IPS DF 4.7 (cell line): ENCODE measurements at regions not wholly inside any gene's neighbourhood (a gene's known extent, or its start where the extent isn't known, plus 50 kb on each side); places are given as distances from the start of the nearest gene placed in this dataset.

ENCODE experiments used
- DNase-seq: peaks from one replicate; pipeline ENCODE4 v3.0.0-alpha.2; 2013; ENCODE audit warnings: low spot score; ENCODE audit errors: extremely low read depth

DNA sequence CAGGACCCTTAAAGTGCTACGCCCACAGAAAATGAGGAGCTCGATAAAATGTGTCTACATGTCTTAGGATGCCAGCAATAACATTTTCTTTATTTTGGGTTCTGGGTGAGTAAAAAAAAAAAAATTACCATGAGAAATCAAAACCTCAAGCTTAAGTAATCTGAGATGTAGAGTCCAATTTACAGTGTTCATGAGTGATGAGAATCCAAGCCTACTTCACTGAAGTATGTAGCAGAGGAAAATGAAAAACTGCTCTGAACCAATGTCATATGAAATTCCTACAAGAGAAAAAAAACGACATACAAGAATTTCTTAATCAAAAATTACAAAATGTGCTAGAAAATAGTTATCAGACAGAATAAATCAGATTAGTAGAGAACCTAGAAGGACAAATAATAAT, 274.4 kb downstream of the HTR7 start:
- DNase-seq = no peak

DNA sequence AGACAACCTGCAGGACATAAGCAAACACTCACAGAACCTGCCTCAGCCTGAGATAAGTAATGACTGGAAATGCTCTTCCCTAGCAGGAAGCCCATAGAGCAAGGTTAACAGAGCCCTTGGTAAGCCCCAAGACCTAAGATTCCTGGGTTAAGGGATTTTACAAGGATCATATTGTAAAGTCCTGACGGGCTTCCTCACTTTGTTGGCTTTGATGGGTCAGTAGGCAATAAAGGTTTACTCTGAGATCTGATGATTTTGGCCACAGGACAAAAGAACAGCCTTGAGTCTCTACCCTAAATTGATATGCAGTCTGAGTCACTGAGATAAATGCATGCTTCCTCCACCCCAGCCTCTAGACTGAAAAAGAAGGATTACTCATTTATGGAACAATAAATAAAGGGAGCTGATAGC, 270.8 kb downstream of the HTR7 start:
- no peak for DNase-seq

DNA sequence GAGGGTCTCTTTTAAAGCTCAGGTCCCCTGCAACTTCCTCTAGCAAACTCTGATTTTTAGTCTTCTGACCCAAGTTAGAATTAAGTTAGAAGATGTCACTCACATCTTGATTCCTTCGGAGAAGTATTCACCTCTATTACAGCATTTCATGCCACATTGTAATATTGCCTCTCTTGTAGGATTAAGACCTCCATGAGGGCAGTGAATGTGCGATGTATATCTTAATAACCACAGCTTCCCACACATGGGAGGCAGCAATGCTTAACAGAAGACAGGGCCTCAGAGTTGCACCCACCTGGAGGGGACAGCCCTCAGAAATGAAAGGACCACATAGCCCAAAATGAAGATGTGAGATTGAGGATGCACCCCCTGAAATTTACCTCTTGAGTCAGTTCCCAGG, 270.3 kb downstream of the HTR7 start:
- no peak for DNase-seq

DNA sequence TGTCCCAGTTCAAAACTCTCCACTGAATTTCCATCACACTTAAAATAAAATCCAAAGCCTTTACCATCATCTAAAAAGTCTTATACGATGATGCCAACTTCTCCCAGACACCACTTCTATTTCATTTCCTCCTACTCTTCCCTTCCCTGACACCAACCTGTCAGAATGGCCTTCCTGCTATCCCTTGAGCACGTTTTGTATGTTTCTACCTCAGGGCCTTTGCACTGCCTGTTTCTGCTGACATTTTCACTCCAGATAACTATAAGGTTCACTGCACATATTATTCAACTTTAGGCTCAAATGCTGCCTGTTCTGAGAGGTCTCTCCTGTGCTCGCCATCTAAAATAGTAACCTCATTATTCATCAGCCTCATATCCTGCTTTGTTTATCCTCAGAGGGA, 269.6 kb downstream of the HTR7 start:
- no peak for DNase-seq

DNA sequence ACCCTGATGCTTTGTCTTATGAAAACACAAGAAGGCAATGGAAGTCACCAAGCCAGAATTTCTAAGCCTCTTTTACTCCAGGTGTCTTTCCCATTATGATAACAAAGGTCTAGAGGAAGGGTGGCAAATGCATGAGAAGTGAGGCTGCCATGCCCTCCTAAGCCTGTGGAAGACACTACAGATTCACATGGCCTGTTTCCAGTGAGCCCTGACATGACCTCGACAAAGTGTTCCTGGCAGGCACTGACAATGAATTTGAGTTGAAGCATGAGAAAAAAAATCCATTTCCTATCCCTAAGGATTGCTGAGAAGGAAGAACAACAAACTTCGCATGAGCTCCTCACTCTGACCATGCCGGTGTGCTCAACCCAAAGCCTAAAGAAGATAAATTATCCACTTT, 268.0 kb downstream of the HTR7 start:
- DNase-seq = no peak

DNA sequence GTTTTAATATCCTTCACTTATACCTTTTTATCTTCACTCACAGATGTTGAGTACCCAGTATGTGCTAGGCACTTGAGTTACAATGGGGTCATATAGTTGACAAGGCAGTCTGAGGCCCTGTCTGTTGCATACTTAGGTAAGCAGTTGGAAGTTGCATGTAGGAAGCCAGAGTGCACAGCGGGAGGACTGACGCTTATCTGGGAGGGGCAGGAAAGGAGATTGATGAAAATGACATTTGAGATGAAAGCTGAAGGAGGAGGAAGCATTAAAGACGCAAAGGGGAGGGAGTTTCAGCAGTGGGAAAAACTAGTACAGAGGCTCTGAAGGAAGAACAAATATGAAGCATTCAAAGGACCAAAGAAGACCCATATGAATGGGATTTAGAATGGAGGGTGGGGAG, 266.2 kb downstream of the HTR7 start:
- no peak for DNase-seq

DNA sequence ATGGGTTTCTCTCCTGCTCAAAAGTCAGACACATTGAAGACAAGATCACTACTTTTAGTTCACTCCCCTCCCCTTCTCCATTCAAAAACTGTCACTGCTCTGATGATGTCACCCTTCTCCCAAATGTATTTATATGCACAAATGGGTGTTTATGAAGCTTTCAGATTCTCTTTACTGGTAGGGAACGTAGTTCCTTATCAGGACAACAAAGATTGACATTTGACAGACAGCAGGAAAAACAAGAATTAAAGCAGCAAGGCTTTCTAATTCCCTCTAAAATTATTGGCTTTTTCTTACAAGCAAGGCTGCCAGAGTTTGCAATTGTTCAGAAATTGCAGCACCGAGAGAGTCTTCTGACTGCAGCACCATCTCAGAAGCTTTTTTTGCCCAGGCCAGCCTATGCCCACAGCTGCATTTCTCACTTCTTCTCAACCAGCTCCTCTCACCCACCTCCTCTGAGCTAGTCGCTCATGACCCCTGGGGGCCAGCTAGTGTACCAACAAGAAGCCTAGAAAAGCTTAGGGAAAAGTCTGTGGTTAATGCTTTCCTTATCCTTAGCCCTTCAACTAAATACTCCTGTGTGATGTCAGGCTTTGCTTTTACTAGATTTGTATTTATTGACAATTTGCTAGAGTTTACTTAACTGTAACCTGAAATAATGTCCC, 265.1 kb downstream of the HTR7 start:
- DNase-seq = peak; percentile 25

DNA sequence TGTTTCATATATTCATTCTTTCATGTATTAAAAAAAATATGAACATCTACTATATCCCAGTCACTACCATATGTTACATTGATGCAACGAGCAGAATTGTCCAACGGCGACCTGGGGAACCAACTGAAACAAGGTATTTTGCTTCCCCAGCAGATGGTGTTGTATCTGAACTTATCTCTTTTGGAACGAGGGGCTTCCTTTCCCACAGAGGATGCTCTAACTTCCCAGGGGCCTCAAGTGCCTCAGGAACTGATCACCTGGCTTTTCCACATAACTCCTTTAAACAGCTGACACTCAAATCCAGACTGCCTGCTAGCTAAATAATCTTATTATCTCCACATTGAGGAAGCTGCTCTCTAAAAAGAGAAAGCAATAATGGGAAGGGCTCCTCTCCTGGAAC, 259.3 kb downstream of the HTR7 start:
- no peak for DNase-seq

DNA sequence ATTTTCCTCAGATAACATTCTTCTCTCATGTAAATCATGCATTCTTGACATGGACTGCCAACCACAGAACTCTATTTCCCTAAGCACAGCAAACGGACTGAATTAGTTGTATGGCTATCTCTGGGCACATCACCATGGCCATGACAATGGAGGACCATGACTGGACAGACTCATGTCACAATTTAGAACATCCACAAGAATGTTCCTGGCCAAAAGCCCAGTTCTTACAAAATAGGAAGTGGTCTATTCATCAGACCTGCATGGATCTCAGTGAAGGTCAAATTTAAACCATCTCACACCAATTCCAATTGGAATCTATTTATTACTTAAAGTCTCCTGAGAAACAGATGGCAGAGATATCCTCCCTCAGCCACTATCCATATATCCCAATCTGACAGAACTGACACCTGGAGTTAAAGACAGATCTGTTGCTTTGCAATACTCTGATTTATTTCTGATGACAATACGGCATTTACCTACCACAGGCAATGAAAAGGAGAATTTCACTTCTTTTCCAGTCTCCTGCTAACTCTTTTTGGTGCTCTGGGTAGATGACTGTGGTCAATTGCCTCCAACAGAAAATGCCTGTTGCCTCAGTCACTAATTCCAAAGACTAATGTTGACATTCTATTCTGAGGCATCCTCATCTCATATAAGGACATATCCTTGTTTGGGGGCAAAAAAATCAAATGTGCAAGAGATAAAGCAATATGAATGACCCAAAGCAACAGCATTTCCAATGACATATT, 254.8 kb downstream of the HTR7 start:
- no peak for DNase-seq

DNA sequence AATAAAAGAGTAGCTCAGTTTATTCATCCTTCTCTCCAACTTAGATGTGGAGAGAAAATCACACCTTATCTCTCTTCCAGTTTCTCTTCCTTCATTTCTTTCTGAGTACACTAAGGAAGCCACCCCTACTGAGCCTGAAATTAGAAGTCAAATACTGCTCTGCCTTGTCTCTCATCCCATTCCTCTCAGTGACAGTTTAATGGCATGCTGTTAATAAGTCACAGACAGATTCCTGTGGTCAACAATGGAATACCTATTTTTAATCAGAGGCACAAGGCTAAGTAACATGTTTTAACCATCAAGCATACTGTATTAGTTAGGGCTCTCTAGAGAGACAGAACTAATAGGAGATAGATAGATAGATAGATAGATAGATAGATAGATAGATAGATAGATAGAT, 253.2 kb downstream of the HTR7 start:
- DNase-seq = no peak

DNA sequence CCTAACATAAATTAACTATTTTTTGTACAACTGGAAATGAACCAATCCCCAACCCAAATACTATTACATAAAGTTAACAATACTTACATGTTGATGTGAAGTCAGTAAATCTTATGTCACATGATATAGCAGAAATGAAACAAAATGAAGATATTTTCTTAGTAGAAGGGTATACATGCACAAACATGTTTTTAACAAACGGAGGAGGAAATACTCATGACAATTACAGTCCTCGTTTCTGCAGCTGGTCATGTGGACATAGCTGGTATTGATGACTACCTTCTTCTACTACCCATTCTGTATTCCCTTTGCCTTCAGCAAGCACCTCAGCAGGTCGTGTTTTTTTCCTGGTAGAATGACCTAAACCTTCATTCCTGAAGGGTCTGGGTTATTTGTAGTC, 252.3 kb downstream of the HTR7 start:
- DNase-seq = no peak

DNA sequence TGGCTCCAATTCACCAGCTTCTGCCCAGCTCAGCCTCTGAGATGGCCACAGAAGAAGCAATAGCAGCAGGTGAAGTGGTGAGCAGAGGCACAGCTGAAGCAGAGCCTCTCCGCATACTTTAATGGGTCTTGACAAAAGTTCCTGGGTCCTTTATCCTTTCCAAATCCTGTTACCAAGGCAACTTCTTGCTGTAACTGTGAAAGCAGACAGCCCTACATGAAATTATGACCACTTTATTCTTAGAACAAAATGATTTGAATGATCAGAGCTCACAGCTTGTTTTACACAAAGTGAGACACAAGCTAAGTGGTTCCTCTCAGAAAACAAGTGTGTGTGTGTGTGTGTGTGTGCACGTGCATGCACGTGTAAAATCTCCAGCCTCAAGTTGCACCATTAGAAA, 245.6 kb downstream of the HTR7 start:
- DNase-seq = no peak

DNA sequence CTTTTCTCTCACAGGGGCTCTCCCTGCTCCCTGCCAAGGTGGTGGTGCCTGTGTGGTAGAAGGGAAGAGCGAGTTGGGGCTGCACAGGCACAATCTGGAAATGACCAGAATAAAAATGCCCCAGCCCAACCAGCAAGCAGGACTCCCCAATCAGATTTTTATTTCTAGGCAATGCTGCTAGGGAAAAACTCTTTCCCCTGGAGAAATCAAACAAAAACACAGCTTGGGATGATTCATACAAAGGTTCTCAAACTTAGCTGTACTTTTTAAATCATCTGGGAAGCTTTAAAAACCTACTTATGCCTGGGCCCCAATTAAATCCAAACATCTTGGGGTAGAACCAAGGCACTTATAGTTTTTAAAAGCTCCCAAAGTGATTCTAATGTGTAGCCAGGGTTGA, 243.2 kb downstream of the HTR7 start:
- DNase-seq = no peak

DNA sequence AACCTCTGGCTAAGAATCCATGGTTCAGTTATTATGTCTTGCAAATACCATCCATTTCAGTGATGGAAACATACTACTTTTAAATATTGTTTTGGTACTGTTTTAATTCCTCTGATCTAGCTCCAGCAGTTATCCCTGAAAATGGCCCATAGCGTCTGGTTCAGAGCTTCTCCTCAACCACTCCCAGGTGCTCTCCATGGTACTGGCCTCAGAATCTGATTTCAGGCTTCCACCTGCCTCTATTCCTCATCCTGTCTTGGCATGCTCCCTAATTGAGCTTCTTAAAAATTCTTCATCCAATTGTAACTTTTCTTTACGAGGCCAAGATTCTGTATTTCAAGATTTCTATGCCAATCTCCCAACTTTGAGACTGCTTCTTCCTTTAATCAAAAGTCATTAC, 236.3 kb downstream of the HTR7 start:
- no peak for DNase-seq

DNA sequence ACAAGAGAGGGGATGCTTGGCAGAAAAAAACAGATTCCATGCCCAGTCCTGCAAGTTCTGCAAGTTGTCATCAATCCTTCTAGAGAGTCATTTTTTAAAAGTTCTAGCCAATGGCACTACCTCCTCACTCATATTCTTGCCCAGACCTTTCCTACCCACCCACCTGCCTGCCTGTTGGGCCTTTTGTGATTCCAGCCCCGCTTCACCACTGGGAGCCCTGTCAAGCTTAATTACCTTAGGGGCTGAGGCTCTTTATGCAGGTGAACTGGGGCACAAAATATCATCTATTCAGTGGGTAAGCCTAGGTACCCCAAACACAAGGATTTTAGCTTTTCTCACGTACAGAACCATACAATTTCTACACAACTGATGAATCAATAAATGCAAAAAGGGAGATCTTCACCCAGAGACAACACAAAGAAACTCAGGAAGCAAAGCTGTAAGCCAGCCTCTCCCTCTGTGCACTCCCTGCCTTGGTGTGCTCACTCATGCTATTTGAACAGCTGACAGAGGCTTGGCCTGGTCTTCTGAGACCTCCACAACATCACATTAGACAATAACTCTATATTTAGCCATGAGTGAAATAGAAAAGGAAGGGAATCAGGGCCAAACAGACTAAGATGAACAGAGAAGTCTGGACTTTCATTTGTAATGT, 222.6 kb downstream of the HTR7 start:
- no peak for DNase-seq

DNA sequence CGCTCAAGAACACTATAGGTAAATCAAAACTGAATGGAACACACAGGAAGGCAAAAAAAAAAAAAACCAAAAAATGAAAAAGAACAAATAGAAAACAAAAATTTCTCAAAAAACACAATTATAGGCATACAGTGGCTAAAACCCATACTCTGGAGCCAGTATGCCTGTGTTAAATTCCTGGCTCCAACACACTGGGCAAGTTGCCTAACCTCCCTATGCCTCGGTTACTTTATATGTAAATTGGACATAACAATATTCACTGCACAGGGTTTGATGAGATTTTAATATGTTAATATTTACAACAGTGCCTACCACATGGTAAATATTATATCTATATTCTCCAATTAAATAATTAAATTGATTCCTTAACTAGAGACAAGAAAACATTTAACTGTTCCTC, 217.1 kb downstream of the HTR7 start:
- DNase-seq = no peak

DNA sequence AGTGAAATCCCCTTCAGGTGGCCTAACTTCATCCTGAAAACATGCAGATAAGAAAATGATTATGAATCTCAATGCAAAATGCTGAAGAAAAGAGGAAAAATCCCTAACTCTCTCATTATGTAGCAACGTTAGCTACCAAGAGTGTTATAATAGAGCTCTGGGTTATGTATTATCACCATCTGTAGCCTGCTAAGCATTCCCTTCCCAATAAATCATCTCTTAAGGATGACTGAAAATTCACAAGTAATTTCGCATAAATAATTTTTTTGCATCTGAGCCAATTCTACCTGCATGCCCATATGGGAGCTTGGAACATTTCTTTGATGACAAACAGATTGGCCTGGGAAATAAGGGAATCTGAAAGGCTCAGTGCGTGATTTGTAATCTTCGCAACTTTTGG, 216.1 kb downstream of the HTR7 start:
- DNase-seq = no peak

DNA sequence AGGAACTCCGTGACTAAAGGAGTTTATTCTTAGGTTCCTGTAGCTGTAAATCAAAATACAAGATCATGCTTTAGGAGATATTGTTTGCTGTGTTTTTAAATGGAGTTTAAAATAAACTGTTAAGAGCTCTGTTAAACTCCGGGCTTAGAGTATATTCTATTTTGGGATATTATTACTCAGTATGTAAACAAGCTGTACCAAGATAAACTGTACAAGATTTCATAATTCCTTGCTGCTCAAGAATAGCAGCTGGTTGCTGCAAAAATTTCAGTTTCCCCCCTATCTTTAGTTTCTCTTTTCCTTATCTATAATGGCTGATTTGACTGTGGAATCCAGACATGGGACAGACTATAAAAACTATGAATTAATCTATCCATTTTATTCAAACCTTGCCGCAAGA, 215.7 kb downstream of the HTR7 start:
- no peak for DNase-seq

DNA sequence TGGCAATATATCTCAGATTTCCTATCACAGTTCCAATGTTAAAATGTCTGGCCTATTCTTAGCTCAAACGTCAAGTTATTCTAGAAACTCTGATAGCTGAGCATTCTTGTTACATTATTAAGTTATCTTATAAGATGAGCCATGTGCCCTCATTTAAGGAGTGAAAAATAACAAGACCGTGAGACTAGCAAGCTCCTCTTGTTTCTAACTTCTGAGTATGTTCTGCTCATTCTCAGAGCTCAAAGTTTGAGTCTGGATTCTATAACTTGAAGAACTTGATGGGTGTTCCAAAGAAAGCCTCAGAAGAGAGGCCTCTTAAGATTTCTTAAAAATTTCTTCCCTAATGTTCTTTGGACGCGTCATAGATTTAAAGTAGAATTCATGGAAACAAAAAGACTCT, 215.2 kb downstream of the HTR7 start:
- DNase-seq = no peak

DNA sequence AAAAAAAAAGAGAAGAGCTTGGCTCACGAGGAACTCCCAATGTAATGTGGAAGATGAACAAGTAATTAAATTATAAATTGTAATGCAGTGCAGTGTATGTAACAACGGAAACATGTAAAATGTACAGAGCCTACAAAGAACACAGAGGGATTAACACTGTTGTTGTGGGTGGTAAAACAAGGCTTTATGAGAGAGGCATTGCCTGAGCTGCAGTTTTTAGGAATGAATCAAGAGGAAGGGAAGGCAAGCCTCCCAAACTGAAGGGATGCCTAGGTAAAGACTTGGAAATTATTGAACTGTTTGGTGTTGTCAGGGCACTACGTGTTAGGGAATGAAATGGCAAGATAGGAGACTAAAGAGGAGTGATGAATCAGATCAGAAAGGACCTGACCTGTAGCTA, 213.7 kb downstream of the HTR7 start:
- DNase-seq = no peak

DNA sequence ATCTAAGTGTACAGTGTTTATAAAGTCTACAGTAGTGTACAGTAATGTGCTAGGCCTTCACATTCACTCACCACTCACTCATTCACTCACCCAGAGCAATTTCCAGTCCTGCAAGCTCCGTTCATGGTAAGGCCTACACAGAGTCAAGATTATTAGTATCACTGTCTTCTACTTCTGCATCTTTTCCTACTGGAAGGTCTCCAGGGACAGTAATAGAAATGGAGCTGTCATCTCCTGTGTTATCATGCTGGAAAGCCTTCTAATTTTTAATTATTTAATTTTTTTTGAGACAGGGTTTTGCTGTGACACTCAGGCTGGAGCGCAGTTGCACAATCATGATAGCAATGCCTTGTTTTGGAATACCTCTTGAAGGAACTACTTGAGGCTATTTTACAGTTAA, 207.0 kb downstream of the HTR7 start:
- DNase-seq = no peak

DNA sequence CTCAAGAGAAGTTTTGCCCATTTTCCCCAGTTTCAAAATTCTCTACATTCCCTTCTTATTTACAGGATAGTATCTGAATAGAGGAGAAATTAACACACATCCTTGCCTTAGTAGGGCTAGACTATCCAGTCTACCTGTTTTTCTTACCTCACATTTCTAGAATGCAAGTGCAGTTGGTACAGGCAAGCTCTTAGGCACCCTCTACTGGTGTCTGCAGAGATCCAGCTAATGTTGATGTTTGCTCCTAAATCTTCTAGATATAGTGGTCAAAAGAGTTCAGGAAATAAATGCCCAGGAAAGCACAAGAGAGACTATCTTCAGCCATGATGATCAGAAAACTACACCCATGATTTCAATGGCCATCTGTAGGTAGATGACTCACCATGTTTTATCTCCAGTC, 205.3 kb downstream of the HTR7 start:
- DNase-seq = no peak

DNA sequence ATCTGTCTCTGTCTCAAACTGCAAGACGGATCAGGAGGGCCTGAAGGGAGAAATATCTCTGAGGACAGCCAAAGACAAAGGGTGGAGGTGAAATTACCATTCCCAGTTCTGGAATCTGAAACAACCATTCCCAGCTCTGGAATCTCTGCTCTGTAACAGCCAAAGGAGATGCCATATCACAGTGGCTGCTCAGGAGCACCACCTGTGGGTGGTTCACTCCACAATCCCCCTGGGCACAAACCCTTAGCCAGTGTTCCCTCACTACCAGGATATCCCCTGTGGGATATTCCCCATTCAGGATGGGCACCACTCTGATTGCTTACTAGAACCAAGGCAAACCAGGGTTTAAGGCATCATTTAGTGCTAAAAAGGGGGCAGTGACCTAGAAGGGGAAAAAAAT, 199.0 kb downstream of the HTR7 start:
- DNase-seq = no peak
